SK-N-MC (cell line): ENCODE measurements at regions not wholly inside any gene's neighbourhood (a gene's known extent, or its start where the extent isn't known, plus 50 kb on each side); places are given as distances from the start of the nearest gene placed in this dataset.

Experiments used
- EZH2 ChIP-seq: fragments of 200-600 bp; sonication (generic); IDR thresholded peaks from one replicate; pipeline ENCODE4 v1.6.1; 2017; ENCODE audit warnings: antibody characterized with exemption
- FOXP2 ChIP-seq: optimal IDR thresholded peaks from 2 replicates; pipeline ENCODE3; 2011; ENCODE audit warnings: mild to moderate bottlenecking, moderate library complexity; ENCODE audit not compliant: insufficient read depth; ENCODE audit errors: extremely low read length, control extremely low read depth

GRCh38 chr20:5400164-5400762 lies 83.5 kb upstream of the PROKR2 start:
- TF ChIP-seq FOXP2 (no peak), EZH2 (no peak)
